Glutamatergic neuron (in vitro differentiated cells): ENCODE measurements at regions not wholly inside any gene's neighbourhood (a gene's known extent, or its start where the extent isn't known, plus 50 kb on each side); places are given as distances from the start of the nearest gene placed in this dataset.

Experiments used
- DNase-seq: peaks from one replicate; pipeline ENCODE4 v3.0.0; 2022
- H3K27ac Mint-ChIP-seq: one replicate; pipeline ENCODE4 v1.8.0; 2020; ENCODE audit warnings: mild to moderate bottlenecking, mixed read lengths, inconsistent platforms; ENCODE audit not compliant: unreplicated experiment
- H3K27me3 Mint-ChIP-seq: one replicate; pipeline ENCODE4 v1.8.0; 2020; ENCODE audit warnings: mild to moderate bottlenecking, moderate library complexity, mixed read lengths, inconsistent platforms; ENCODE audit not compliant: unreplicated experiment
- H3K36me3 Mint-ChIP-seq: one replicate; pipeline ENCODE4 v1.8.0; 2020; ENCODE audit warnings: mild to moderate bottlenecking, mixed read lengths, inconsistent platforms; ENCODE audit not compliant: unreplicated experiment
- H3K4me1 Mint-ChIP-seq: one replicate; pipeline ENCODE4 v1.8.0; 2020; ENCODE audit warnings: mild to moderate bottlenecking, low read depth, mixed read lengths, inconsistent platforms; ENCODE audit not compliant: unreplicated experiment
- H3K4me3 Mint-ChIP-seq: one replicate; pipeline ENCODE4 v1.8.0; 2020; ENCODE audit warnings: mild to moderate bottlenecking, mixed read lengths, inconsistent platforms; ENCODE audit not compliant: unreplicated experiment
- H3K9me3 Mint-ChIP-seq: one replicate; pipeline ENCODE4 v1.8.0; 2020; ENCODE audit warnings: mild to moderate bottlenecking, moderate library complexity, mixed read lengths, inconsistent platforms; ENCODE audit not compliant: unreplicated experiment
- CTCF ChIP-seq: fragments of 200-600 bp; sonication (generic); IDR thresholded peaks from one replicate; pipeline ENCODE4 v1.5.0; 2021; ENCODE audit not compliant: partially characterized antibody, unreplicated experiment

GRCh38 chr10:57018452-57018851 is 657.4 kb upstream of the ZWINT start:
- no peak for DNase-seq
- Mint-ChIP-seq H3K4me1 (no peaks in the 10 kb centered on the region), H3K27ac (no peak overlapping the region), H3K4me3 (no peak overlapping the region), H3K9me3 (peaks cover 2% of the 10 kb centered on the region), H3K27me3 (peaks cover 3% of the 10 kb centered on the region), H3K36me3 (no peaks in the 10 kb centered on the region)
- TF ChIP-seq CTCF: no peak

- peaks cover 3% of the 10 kb centered on the region for H3K27me3 Mint-ChIP-seq
- peaks cover 2% of the 10 kb centered on the region for H3K9me3 Mint-ChIP-seq
- no peak overlapping the region for H3K4me3 Mint-ChIP-seq
- DNase-seq: no peak
- no peaks in the 10 kb centered on the region for H3K4me1 Mint-ChIP-seq
- H3K36me3 Mint-ChIP-seq: no peaks in the 10 kb centered on the region
- no peak for TF ChIP-seq CTCF
- no peak overlapping the region for H3K27ac Mint-ChIP-seq
Observed at GRCh38 chr10:57017356-57018037, 656.4 kb upstream of the ZWINT start.

GRCh38 chr10:57015595-57016318 is 654.7 kb upstream of the ZWINT start:
- no peak for DNase-seq
- H3K9me3 Mint-ChIP-seq: peaks cover 2% of the 10 kb centered on the region
- no peak overlapping the region for H3K4me3 Mint-ChIP-seq
- peaks cover 3% of the 10 kb centered on the region for H3K27me3 Mint-ChIP-seq
- no peaks in the 10 kb centered on the region for H3K36me3 Mint-ChIP-seq
- TF ChIP-seq CTCF: no peak
- no peaks in the 10 kb centered on the region for H3K4me1 Mint-ChIP-seq
- no peak overlapping the region for H3K27ac Mint-ChIP-seq

GRCh38 chr10:57015187-57015586 is 654.1 kb upstream of the ZWINT start:
- Mint-ChIP-seq H3K4me1 (no peaks in the 10 kb centered on the region), H3K27me3 (peaks cover 3% of the 10 kb centered on the region), H3K9me3 (peaks cover 2% of the 10 kb centered on the region), H3K27ac (no peak overlapping the region), H3K4me3 (no peak overlapping the region), H3K36me3 (no peaks in the 10 kb centered on the region)
- no peak for TF ChIP-seq CTCF
- DNase-seq: peak; percentile 14

GRCh38 chr10:57014758-57015157 is 653.7 kb upstream of the ZWINT start:
- DNase-seq: no peak
- Mint-ChIP-seq H3K36me3 (no peaks in the 10 kb centered on the region), H3K4me3 (no peak overlapping the region), H3K4me1 (no peaks in the 10 kb centered on the region), H3K27me3 (peaks cover 3% of the 10 kb centered on the region), H3K9me3 (peaks cover 2% of the 10 kb centered on the region), H3K27ac (no peak overlapping the region)
- TF ChIP-seq CTCF: no peak
